Kidney (tissue), 13 donors: ENCODE measurements at regions not wholly inside any gene's neighbourhood (a gene's known extent, or its start where the extent isn't known, plus 50 kb on each side); places are given as distances from the start of the nearest gene placed in this dataset.

Source experiments
- DNase-seq, 5 donors: peaks; one replicate each; pipeline ENCODE4 v3.0.0-alpha.2; 2013 to 2020
- FAIRE-seq: peaks from 2 replicates; lab custom pipeline; 2012; peaks lifted over from hg19 to GRCh38; lab: Jason Lieb, UNC
- H3K27ac ChIP-seq, 2 donors: one replicate each; pipeline ENCODE4 v1.7.0; 2013; ENCODE audit warnings: low read depth in 2 of 2, low read length in 2 of 2, inconsistent platforms in 1 of 2
- H3K27me3 ChIP-seq: one replicate; pipeline ENCODE4 v1.7.1; 2013; ENCODE audit warnings: low read length, inconsistent platforms; ENCODE audit not compliant: control insufficient read depth, insufficient read depth
- H3K36me3 ChIP-seq, 3 donors: one replicate each; pipeline versions ENCODE4 v1.7.0 to v1.7.1; 2013; ENCODE audit warnings: low read length in 3 of 3, control low read depth in 1 of 3, inconsistent platforms in 1 of 3; ENCODE audit not compliant: insufficient read depth in 3 of 3, control insufficient read depth in 2 of 3
- H3K4me1 ChIP-seq, 3 donors: one replicate each; pipeline versions ENCODE4 v1.7.0 to v1.7.1; 2013; ENCODE audit warnings: low read length in 3 of 3, inconsistent platforms in 1 of 3, low read depth in 1 of 3; ENCODE audit not compliant: control insufficient read depth in 2 of 3, insufficient read depth in 2 of 3
- H3K4me3 ChIP-seq, 3 donors: one replicate each; pipeline versions ENCODE4 v1.7.0 to v1.8.1; 2013; ENCODE audit warnings: low read length in 3 of 3, control low read depth in 1 of 3, inconsistent platforms in 1 of 3
- H3K9ac ChIP-seq, 3 donors: one replicate each; pipeline versions ENCODE4 v1.7.0 to v1.7.1; 2013; ENCODE audit warnings: low read length in 3 of 3, control low read depth in 1 of 3, inconsistent platforms in 1 of 3
- H3K9me3 ChIP-seq, 3 donors: one replicate each; pipeline versions ENCODE4 v1.7.0 to v1.7.1; 2013; ENCODE audit warnings: low read length in 3 of 3, control low read depth in 1 of 3, inconsistent platforms in 1 of 3; ENCODE audit not compliant: control insufficient read depth in 2 of 3, insufficient read depth in 1 of 3
- intact Hi-C: fragments of 100-400 bp; cut with DNase I; formaldehyde crosslinking; loops from one replicate; pipeline ENCODE4 v1.11.1; 2022
- TF ChIP-seq, protein P1 (sequence below): IDR thresholded peaks from 3 replicates; pipeline ENCODE4 v1.5.1; 2012; ENCODE audit warnings: mild to moderate bottlenecking, moderate library complexity, borderline replicate concordance; ENCODE audit not compliant: insufficient read depth; ENCODE audit errors: extremely low read depth
- donor health status: control.
- donor health status: control.
- donor health status: control.
- donor health status: control.
- donor health status: control.
- donor health status: DM: yes; HTN: yes; CAD: no.
- donor health status: Normal renal cell carcinoma (clear cell type).

DNA sequence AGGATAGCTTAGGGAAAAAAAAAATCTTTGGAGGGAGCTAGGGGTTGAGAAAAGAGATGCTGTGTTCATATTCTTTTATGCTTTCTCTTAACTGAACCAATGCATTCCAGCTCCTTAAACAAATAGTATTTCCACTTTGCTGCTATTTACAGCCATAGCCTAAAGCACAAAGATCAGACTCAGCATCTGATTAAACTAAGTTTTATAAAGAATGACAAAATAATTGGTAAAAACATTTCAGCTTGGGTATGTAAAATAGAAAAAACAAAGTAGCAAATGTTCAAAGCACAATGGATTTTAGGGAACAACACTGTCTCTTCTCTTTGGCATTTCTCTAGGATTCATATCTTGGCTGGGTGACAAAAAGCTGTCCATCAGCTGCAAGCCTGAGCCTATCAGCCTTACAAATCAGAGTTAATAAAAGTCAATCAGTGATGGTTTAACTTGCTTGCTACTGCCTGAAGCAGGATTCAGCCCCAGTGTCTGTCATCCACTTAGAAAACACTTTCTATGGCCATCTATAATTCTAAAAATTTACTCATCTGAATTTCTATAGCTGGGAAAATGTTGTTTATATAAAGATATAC lies 232.1 kb upstream of the CDIN1 start:
- Histone ChIP-seq H3K27ac (no peak overlapping the region), H3K36me3 (no peaks in the 10 kb centered on the region), H3K4me1 (peaks cover 0 to 5% (median 0%) of the 10 kb centered on the region in 3 donors), H3K9me3 (no peaks in the 10 kb centered on the region), H3K4me3 (no peak overlapping the region), H3K27me3 (no peaks in the 10 kb centered on the region), H3K9ac (no peak overlapping the region)
- DNase-seq (peak in 2 of 5 donors; percentile 46 to 57), FAIRE-seq (no peak)
- TF ChIP-seq, protein P1, sequence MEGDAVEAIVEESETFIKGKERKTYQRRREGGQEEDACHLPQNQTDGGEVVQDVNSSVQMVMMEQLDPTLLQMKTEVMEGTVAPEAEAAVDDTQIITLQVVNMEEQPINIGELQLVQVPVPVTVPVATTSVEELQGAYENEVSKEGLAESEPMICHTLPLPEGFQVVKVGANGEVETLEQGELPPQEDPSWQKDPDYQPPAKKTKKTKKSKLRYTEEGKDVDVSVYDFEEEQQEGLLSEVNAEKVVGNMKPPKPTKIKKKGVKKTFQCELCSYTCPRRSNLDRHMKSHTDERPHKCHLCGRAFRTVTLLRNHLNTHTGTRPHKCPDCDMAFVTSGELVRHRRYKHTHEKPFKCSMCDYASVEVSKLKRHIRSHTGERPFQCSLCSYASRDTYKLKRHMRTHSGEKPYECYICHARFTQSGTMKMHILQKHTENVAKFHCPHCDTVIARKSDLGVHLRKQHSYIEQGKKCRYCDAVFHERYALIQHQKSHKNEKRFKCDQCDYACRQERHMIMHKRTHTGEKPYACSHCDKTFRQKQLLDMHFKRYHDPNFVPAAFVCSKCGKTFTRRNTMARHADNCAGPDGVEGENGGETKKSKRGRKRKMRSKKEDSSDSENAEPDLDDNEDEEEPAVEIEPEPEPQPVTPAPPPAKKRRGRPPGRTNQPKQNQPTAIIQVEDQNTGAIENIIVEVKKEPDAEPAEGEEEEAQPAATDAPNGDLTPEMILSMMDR: no peak
- intact Hi-C loops: no loop called here

GRCh38 chr15:36356466-36356865 lies 223.0 kb upstream of the CDIN1 start:
- Histone ChIP-seq H3K9me3 (no peaks in the 10 kb centered on the region), H3K4me3 (no peak overlapping the region), H3K4me1 (peaks cover 0 to 3% (median 0%) of the 10 kb centered on the region in 3 donors), H3K27ac (peak overlapping the region; percentile 58 to 69), H3K36me3 (no peaks in the 10 kb centered on the region), H3K9ac (no peak overlapping the region), H3K27me3 (no peaks in the 10 kb centered on the region)
- FAIRE-seq (no peak), DNase-seq (no peak)
- TF ChIP-seq, protein P1: no peak
- intact Hi-C loops: no loop called here

DNA sequence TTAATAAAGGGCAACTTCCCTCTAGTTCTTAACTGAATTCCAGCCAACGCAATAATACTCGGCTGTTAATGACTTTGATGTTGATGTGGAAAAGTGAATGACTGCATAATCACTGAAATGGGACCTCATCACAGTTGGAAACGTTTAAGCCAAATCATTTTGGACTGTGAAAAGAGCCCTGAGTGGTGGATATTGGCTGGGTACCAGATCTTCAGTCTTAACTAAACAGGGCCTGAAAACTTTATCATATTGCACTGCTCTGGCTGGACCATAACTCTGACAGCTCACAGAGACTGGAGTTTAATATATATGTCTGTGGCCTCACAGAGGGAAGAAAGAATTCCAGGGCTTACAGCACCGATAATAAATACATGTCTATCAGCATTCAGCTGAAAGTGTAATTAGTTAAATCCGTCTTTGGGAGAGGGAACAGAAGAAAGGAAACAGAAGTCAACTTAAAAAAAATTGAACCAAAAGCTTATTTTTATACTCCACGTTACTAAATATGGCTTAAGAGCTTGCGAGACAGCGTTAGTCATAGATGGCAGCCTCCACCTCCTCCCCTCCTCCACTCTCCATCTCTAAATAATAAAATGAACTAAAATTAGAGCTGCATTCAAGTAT lies 222.3 kb upstream of the CDIN1 start:
- Histone ChIP-seq H3K4me1 (peaks cover 0 to 3% (median 0%) of the 10 kb centered on the region in 3 donors), H3K9ac (no peak overlapping the region), H3K4me3 (no peak overlapping the region), H3K27ac (peak overlapping the region; percentile 58 to 76), H3K9me3 (no peaks in the 10 kb centered on the region), H3K36me3 (no peaks in the 10 kb centered on the region), H3K27me3 (no peaks in the 10 kb centered on the region)
- FAIRE-seq (no peak), DNase-seq (peak in 3 of 5 donors; percentile 43 to 92 (median 80))
- TF ChIP-seq, protein P1: no peak
- intact Hi-C loops: no loop called here
